ENCODE measurements at regions not wholly inside any gene's neighbourhood (a gene's known extent, or its start where the extent isn't known, plus 50 kb on each side); places are given as distances from the start of the nearest gene placed in this dataset.

GRCh38 chr22:26114826-26115225, 54.4 kb upstream of the SEZ6L start:
- POLR2A ChIA-PET (ENCODE audit: partially characterized antibody) = interaction anchor here (0.6 kb wide), 1 partner anchor 9 kb away, joined by 3 read pairs; no protein-coding TSS in a partner anchor
- Histone ChIP-seq H3K36me3 (ENCODE audit: control insufficient read depth in 2 of 4, insufficient read depth in 4 of 4, low read length in 3 of 4) (no peaks in the 10 kb centered on the region), H4K8ac (ENCODE audit: extremely low read depth, insufficient read depth, low read length) (no peak overlapping the region), H3K56ac (replicated peaks; ENCODE audit: insufficient read length, low read depth, low read length) (no peak overlapping the region), H3K18ac (ENCODE audit: extremely low read depth, low read length) (no peak overlapping the region), H2AK5ac (ENCODE audit: low read depth, low read length) (no peak overlapping the region), H4K91ac (replicated peaks; ENCODE audit: insufficient read length, low read length) (no peak overlapping the region), H3K4me2 (ENCODE audit: insufficient read depth in 1 of 2, low read depth in 2 of 2, low read length in 2 of 2) (no peak overlapping the region), H4K20me1 (replicated peaks in 1 of 2; ENCODE audit: control insufficient read depth in 1 of 2, insufficient read depth in 2 of 2, low read length in 2 of 2) (no peaks in the 10 kb centered on the region), H4K5ac (ENCODE audit: insufficient read length, low read depth, low read length) (no peak overlapping the region), H2BK5ac (ENCODE audit: low read depth, low read length) (no peak overlapping the region), H3K23me2 (ENCODE audit: low read depth, low read length) (no peaks in the 10 kb centered on the region; the same call in 1 of the 2 replicates), H3K79me1 (ENCODE audit: low read depth, low read length) (no peaks in the 10 kb centered on the region), H2AFZ (ENCODE audit: low read length) (no peak overlapping the region), H3K27ac (ENCODE audit: low read depth, low read length) (no peak overlapping the region), H3K4me1 (replicated peaks in 1 of 4; ENCODE audit: control insufficient read depth in 3 of 4, insufficient read depth in 4 of 4, low read length in 3 of 4) (no peaks in the 10 kb centered on the region), H2BK15ac (ENCODE audit: low read length) (no peak overlapping the region), H3K9me3 (ENCODE audit: insufficient read depth in 2 of 2, low read depth in 1 of 2, low read length in 1 of 2) (no peaks in the 10 kb centered on the region), H3K9ac (replicated peaks in 1 of 4; ENCODE audit: extremely low read depth in 1 of 4, low read depth in 3 of 4, low read length in 3 of 4) (no peak overlapping the region), H2BK120ac (replicated peaks; ENCODE audit: low read depth, low read length) (no peak overlapping the region), H3K23ac (ENCODE audit: insufficient read length) (no peak overlapping the region), H3K14ac (ENCODE audit: insufficient read length) (no peak overlapping the region), H3K4ac (replicated peaks; ENCODE audit: insufficient read length, low read depth, low read length) (no peak overlapping the region), H3K4me3 (ENCODE audit: extremely low read depth in 1 of 4, insufficient read depth in 2 of 4, low read depth in 3 of 4, low read length in 4 of 4) (no peak overlapping the region), H2BK20ac (ENCODE audit: low read length) (no peak overlapping the region), H3K27me3 (replicated peaks in 1 of 4; ENCODE audit: control insufficient read depth in 3 of 4, extremely low read depth in 1 of 4, insufficient read depth in 3 of 4, low read length in 3 of 4) (no peaks in the 10 kb centered on the region), H2BK12ac (ENCODE audit: low read depth, low read length) (no peak overlapping the region), H3K79me2 (ENCODE audit: control insufficient read depth in 1 of 2, insufficient read depth in 2 of 2, low read length in 2 of 2) (no peaks in the 10 kb centered on the region)
- no peak for TF ChIP-seq TCF12 (IDR thresholded peaks at IDR 0.05; ENCODE audit: low read depth, low read length)
- no peak for TF ChIP-seq JUN (IDR thresholded peaks at IDR 0.05; ENCODE audit: low read depth, low read length)
- TF ChIP-seq RAD21 (IDR thresholded peaks at IDR 0.05 in 1 of 2, conservative IDR thresholded peaks at IDR 0.05 in 1 of 2; ENCODE audit: low read depth in 2 of 2, low read length in 2 of 2) = no peak
- TF ChIP-seq PHF8 (conservative IDR thresholded peaks at IDR 0.05; ENCODE audit: low read depth, low read length) = no peak
- CTCF ChIA-PET (ENCODE audit: partially characterized antibody) = no interaction called here
- no peak for DNase-seq (ENCODE audit: low read depth in 1 of 2, low spot score in 2 of 2)
- no peak for FAIRE-seq
- 95% methylated on average over 1 of the region's 1 CpG; no CpG with 5 or more reads in 1 of the 2 experiments for WGBS, 2 experiments (ENCODE audit: extremely low coverage in 1 of 2, insufficient coverage in 1 of 2, insufficient read length in 1 of 2, insufficient replicate concordance in 2 of 2, low coverage in 1 of 2, low lambda C conversion rate in 2 of 2, missing lambda C conversion rate in 1 of 2)
